H1 (cell line): ENCODE measurements at regions not wholly inside any gene's neighbourhood (a gene's known extent, or its start where the extent isn't known, plus 50 kb on each side); places are given as distances from the start of the nearest gene placed in this dataset.

ENCODE experiments used
- CTCF ChIA-PET: fragments of 300-600 bp; sonication (Branson Sonifier 250); formaldehyde crosslinking; loops from one replicate; lab custom pipeline; 2021; ENCODE audit not compliant: partially characterized antibody; lab: Charles Lee
- POLR2A ChIA-PET: fragments of 300-600 bp; sonication (Branson Sonifier 250); formaldehyde crosslinking; loops from one replicate; lab custom pipeline; 2021; ENCODE audit warnings: inconsistent platforms; ENCODE audit not compliant: partially characterized antibody; lab: Charles Lee
- DNase-seq, 2 experiments: peaks; one replicate each; pipeline versions ENCODE4 v3.0.0 to v3.0.0-alpha.2; 2010 to 2022; ENCODE audit warnings: low spot score in 2 of 2, low read depth in 1 of 2, mixed read lengths in 1 of 2
- FAIRE-seq: peaks from 2 replicates; lab custom pipeline; 2011; peaks lifted over from hg19 to GRCh38; lab: Jason Lieb, UNC
- H2AFZ ChIP-seq: 2 replicates; pipeline ENCODE4 v1.8.1; 2012; ENCODE audit warnings: low read length, inconsistent platforms
- H2AK5ac ChIP-seq: 2 replicates; pipeline ENCODE4 v1.6.1; 2013; ENCODE audit warnings: low read depth, low read length
- H2BK120ac ChIP-seq: replicated peaks from 2 replicates; pipeline ENCODE3; 2013; ENCODE audit warnings: low read depth, low read length, inconsistent platforms
- H2BK12ac ChIP-seq: 2 replicates; pipeline ENCODE4 v1.6.1; 2013; ENCODE audit warnings: low read depth, low read length
- H2BK15ac ChIP-seq: 2 replicates; pipeline ENCODE4 v1.6.1; 2013; ENCODE audit warnings: low read length
- H2BK20ac ChIP-seq: 2 replicates; pipeline ENCODE4 v1.6.1; 2013; ENCODE audit warnings: low read length
- H2BK5ac ChIP-seq: 2 replicates; pipeline ENCODE4 v1.6.1; 2013; ENCODE audit warnings: low read depth, low read length
- H3K14ac ChIP-seq: 2 replicates; pipeline ENCODE4 v1.6.1; 2013; ENCODE audit warnings: inconsistent platforms; ENCODE audit not compliant: insufficient read length
- H3K18ac ChIP-seq: 2 replicates; pipeline ENCODE4 v1.6.1; 2013; ENCODE audit warnings: low read length; ENCODE audit errors: extremely low read depth
- H3K23ac ChIP-seq: 2 replicates; pipeline ENCODE4 v1.6.1; 2013; ENCODE audit warnings: inconsistent platforms; ENCODE audit not compliant: insufficient read length
- H3K23me2 ChIP-seq: 2 replicates; pipeline ENCODE4 v1.6.1; 2013; ENCODE audit warnings: low read depth, low read length
- H3K27ac ChIP-seq: 2 replicates; pipeline ENCODE4 v1.6.1; 2011; ENCODE audit warnings: low read depth, low read length, inconsistent platforms
- H3K27me3 ChIP-seq, 4 experiments: replicated peaks in 1 of 4; 1 replicate in 1 of 4; 2 replicates in 3 of 4; pipeline versions ENCODE4 v1.6.1 to v1.8.1; 2011 to 2013; ENCODE audit warnings: low read length in 3 of 4, mild to moderate bottlenecking in 3 of 4, inconsistent platforms in 2 of 4, mixed read lengths in 2 of 4, moderate library complexity in 1 of 4; ENCODE audit not compliant: control insufficient read depth in 3 of 4, insufficient read depth in 3 of 4; ENCODE audit errors: extremely low read depth in 1 of 4
- H3K36me3 ChIP-seq, 4 experiments: 2 replicates each; pipeline versions ENCODE4 v1.6.1 to v1.8.1; 2011 to 2013; ENCODE audit warnings: mild to moderate bottlenecking in 4 of 4, low read length in 3 of 4, moderate library complexity in 2 of 4, control low read depth in 1 of 4, inconsistent platforms in 1 of 4; ENCODE audit not compliant: insufficient read depth in 4 of 4, control insufficient read depth in 2 of 4
- H3K4ac ChIP-seq: replicated peaks from 2 replicates; pipeline ENCODE3; 2013; ENCODE audit warnings: low read length, low read depth, mixed read lengths, inconsistent platforms; ENCODE audit not compliant: insufficient read length
- H3K4me1 ChIP-seq, 4 experiments: replicated peaks in 1 of 4; 1 replicate in 1 of 4; 2 replicates in 3 of 4; pipeline versions ENCODE4 v1.6.1 to v1.8.1; 2011 to 2013; ENCODE audit warnings: low read length in 3 of 4, inconsistent platforms in 2 of 4, mixed read lengths in 1 of 4; ENCODE audit not compliant: insufficient read depth in 4 of 4, control insufficient read depth in 3 of 4
- H3K4me2 ChIP-seq, 2 experiments: 2 replicates each; pipeline versions ENCODE4 v1.6.1 to v1.8.1; 2011 to 2013; ENCODE audit warnings: low read depth in 2 of 2, low read length in 2 of 2, control low read depth in 1 of 2, inconsistent platforms in 1 of 2, mild to moderate bottlenecking in 1 of 2; ENCODE audit not compliant: insufficient read depth in 1 of 2
- H3K4me3 ChIP-seq, 4 experiments: fragments of 200-600, 300-600 bp in 1 of 4; sonication (generic), shearing (Covaris generic), sonication (Bioruptor Twin) in 1 of 4; 2 replicates each; pipeline versions ENCODE4 v1.5.1 to v1.8.1; 2011 to 2016; ENCODE audit warnings: low read length in 4 of 4, low read depth in 3 of 4, control low read depth in 2 of 4, inconsistent platforms in 2 of 4, mild to moderate bottlenecking in 2 of 4, mixed read lengths in 1 of 4, moderate library complexity in 1 of 4; ENCODE audit not compliant: insufficient read depth in 2 of 4; ENCODE audit errors: extremely low read depth in 1 of 4
- H3K56ac ChIP-seq: replicated peaks from 2 replicates; pipeline ENCODE3; 2013; ENCODE audit warnings: low read depth, mild to moderate bottlenecking, mixed read lengths, low read length, inconsistent platforms; ENCODE audit not compliant: insufficient read length
- H3K79me1 ChIP-seq: 2 replicates; pipeline ENCODE4 v1.6.1; 2013; ENCODE audit warnings: low read depth, low read length, control low read depth
- H3K79me2 ChIP-seq, 2 experiments: 2 replicates each; pipeline versions ENCODE4 v1.6.1 to v1.8.1; 2012 to 2013; ENCODE audit warnings: low read length in 2 of 2, mild to moderate bottlenecking in 2 of 2, inconsistent platforms in 1 of 2; ENCODE audit not compliant: insufficient read depth in 2 of 2, control insufficient read depth in 1 of 2
- H3K9ac ChIP-seq, 4 experiments: replicated peaks in 1 of 4; 1 replicate in 1 of 4; 2 replicates in 3 of 4; pipeline versions ENCODE4 v1.6.1 to v1.8.1; 2011 to 2013; ENCODE audit warnings: low read depth in 3 of 4, low read length in 3 of 4, control low read depth in 2 of 4, mild to moderate bottlenecking in 2 of 4, moderate library complexity in 2 of 4, inconsistent platforms in 1 of 4; ENCODE audit errors: extremely low read depth in 1 of 4
- H3K9me3 ChIP-seq, 2 experiments: 2 replicates each; pipeline versions ENCODE4 v1.6.1 to v1.8.1; 2012 to 2013; ENCODE audit warnings: mild to moderate bottlenecking in 2 of 2, moderate library complexity in 2 of 2, control low read depth in 1 of 2, inconsistent platforms in 1 of 2, low read depth in 1 of 2, low read length in 1 of 2, mixed read lengths in 1 of 2; ENCODE audit not compliant: insufficient read depth in 2 of 2
- H4K20me1 ChIP-seq, 2 experiments: replicated peaks in 1 of 2; 2 replicates each; pipeline versions ENCODE3 to v1.8.1; 2011 to 2013; ENCODE audit warnings: inconsistent platforms in 2 of 2, low read length in 2 of 2, mild to moderate bottlenecking in 1 of 2; ENCODE audit not compliant: insufficient read depth in 2 of 2, control insufficient read depth in 1 of 2
- H4K5ac ChIP-seq: 2 replicates; pipeline ENCODE4 v1.6.1; 2013; ENCODE audit warnings: low read length, low read depth, mixed read lengths, inconsistent platforms; ENCODE audit not compliant: insufficient read length
- H4K8ac ChIP-seq: 2 replicates; pipeline ENCODE4 v1.8.0; 2013; ENCODE audit warnings: mild to moderate bottlenecking, moderate library complexity, low read length, inconsistent platforms; ENCODE audit not compliant: insufficient read depth; ENCODE audit errors: extremely low read depth
- H4K91ac ChIP-seq: replicated peaks from 2 replicates; pipeline ENCODE3; 2013; ENCODE audit warnings: low read length, mixed read lengths, inconsistent platforms; ENCODE audit not compliant: insufficient read length
- TBP ChIP-seq: IDR thresholded peaks from 2 replicates; pipeline ENCODE4 v1.6.1; 2011; ENCODE audit warnings: low read depth, low read length, improper control_type of control experiment
- WGBS, 2 experiments: shearing (Covaris generic) in 1 of 2; methylation state at CpG; one replicate each; pipeline versions ENCODE4 v1.1.6 to v1.1.7; 2013 to 2015; ENCODE audit warnings: low lambda C conversion rate in 2 of 2, mixed read lengths in 2 of 2, inconsistent platforms in 1 of 2, low coverage in 1 of 2, missing lambda C conversion rate in 1 of 2; ENCODE audit not compliant: insufficient replicate concordance in 2 of 2, insufficient coverage in 1 of 2, insufficient read length in 1 of 2; ENCODE audit errors: extremely low coverage in 1 of 2, missing lambda C conversion rate in 1 of 2; 5-methylcytosine and 5-hydroxymethylcytosine counted together

GRCh38 chr2:45283764-45284620 is 274.7 kb upstream of the SIX2 start:
- no peak overlapping the region for H2AK5ac ChIP-seq
- no peaks in the 10 kb centered on the region for H3K79me2 ChIP-seq
- no peak overlapping the region for H2BK20ac ChIP-seq
- no peak overlapping the region for H3K4me3 ChIP-seq
- ChIA-PET POLR2A (no interaction called here), CTCF (no interaction called here)
- no peak overlapping the region for H3K4me2 ChIP-seq
- no peak overlapping the region for H3K9ac ChIP-seq
- no peak for TF ChIP-seq TBP
- H3K4ac ChIP-seq, result no peak overlapping the region
- no peak overlapping the region for H2BK12ac ChIP-seq
- DNase-seq (no peak), FAIRE-seq (no peak)
- H4K8ac ChIP-seq, result no peak overlapping the region
- H3K27ac ChIP-seq, result no peak overlapping the region
- H3K56ac ChIP-seq, result no peak overlapping the region
- H4K91ac ChIP-seq, result no peak overlapping the region
- no peaks in the 10 kb centered on the region for H3K27me3 ChIP-seq
- no peak overlapping the region for H2BK5ac ChIP-seq
- H4K20me1 ChIP-seq, result no peaks in the 10 kb centered on the region
- H3K36me3 ChIP-seq, result no peaks in the 10 kb centered on the region
- H2BK15ac ChIP-seq, result no peak overlapping the region
- no peak overlapping the region for H3K18ac ChIP-seq
- 85% methylated on average over 8 of the region's 10 CpGs; no CpG with 5 or more reads in 1 of the 2 experiments for WGBS, 2 experiments
- H3K14ac ChIP-seq, result no peak overlapping the region
- H3K9me3 ChIP-seq, result no peaks in the 10 kb centered on the region
- H4K5ac ChIP-seq, result no peak overlapping the region
- peaks cover 0 to 3% (median 0%) of the 10 kb centered on the region in 4 experiments; a peak in 1 of 7 replicates for H3K4me1 ChIP-seq
- H3K79me1 ChIP-seq, result no peaks in the 10 kb centered on the region
- H2BK120ac ChIP-seq, result no peak overlapping the region
- no peaks in the 10 kb centered on the region for H3K23me2 ChIP-seq
- no peak overlapping the region for H2AFZ ChIP-seq
- H3K23ac ChIP-seq, result no peak overlapping the region
